DOHH2 (cell line): ENCODE measurements at regions not wholly inside any gene's neighbourhood (a gene's known extent, or its start where the extent isn't known, plus 50 kb on each side); places are given as distances from the start of the nearest gene placed in this dataset.
A peak's percentile ranks its signal among the peaks of the same experiment; 100 is the strongest.

Experiments used
- CTCF ChIP-seq: fragments of 200-600 bp; sonication (generic); IDR thresholded peaks from one replicate; pipeline ENCODE4 v1.5.1; 2014; ENCODE audit warnings: antibody characterized with exemption, mild to moderate bottlenecking, low read depth, low read length; ENCODE audit not compliant: poor library complexity, severe bottlenecking
- EZH2phosphoT487 ChIP-seq: fragments of 200-600 bp; sonication (generic); IDR thresholded peaks from 2 replicates; pipeline ENCODE4 v1.6.1; 2017; ENCODE audit warnings: borderline replicate concordance, mild to moderate bottlenecking, antibody characterized with exemption, low read length, moderate library complexity, mixed read lengths

GRCh38 chr12:125330645-125331341, 265.6 kb downstream of the AACS start:
- TF ChIP-seq CTCF (peak; percentile 82), EZH2phosphoT487 (no peak)
